WTC11 (cell line): ENCODE measurements at regions not wholly inside any gene's neighbourhood (a gene's known extent, or its start where the extent isn't known, plus 50 kb on each side); places are given as distances from the start of the nearest gene placed in this dataset.

Experiments used
- ATF3 ChIP-seq: sonication (generic); formaldehyde crosslinking; conservative IDR thresholded peaks from 2 replicates; pipeline ENCODE4 v1.8.1; 2022; ENCODE audit warnings: mild to moderate bottlenecking, missing genetic modification reagents
- CTCF ChIP-seq: fragments of 200-600 bp; IDR thresholded peaks from 2 replicates; pipeline ENCODE4 v1.8.0; 2022; ENCODE audit warnings: antibody characterized with exemption
- MAX ChIP-seq: sonication (generic); formaldehyde crosslinking; IDR thresholded peaks from 2 replicates; pipeline ENCODE4 v1.8.0; 2022; ENCODE audit warnings: mild to moderate bottlenecking, missing genetic modification reagents
- MYBL2 ChIP-seq: sonication (generic); formaldehyde crosslinking; IDR thresholded peaks from 2 replicates; pipeline ENCODE4 v1.8.1; 2023; ENCODE audit warnings: mild to moderate bottlenecking, moderate library complexity, missing genetic modification reagents
- PREB ChIP-seq: sonication (generic); formaldehyde crosslinking; IDR thresholded peaks from 2 replicates; pipeline ENCODE4 v1.8.1; 2022; ENCODE audit warnings: mild to moderate bottlenecking, missing genetic modification reagents, moderate library complexity, borderline replicate concordance
- ZNF512 ChIP-seq: sonication (generic); formaldehyde crosslinking; IDR thresholded peaks from 2 replicates; pipeline ENCODE4 v1.8.1; 2022; ENCODE audit warnings: missing genetic modification reagents, borderline replicate concordance

- TF ChIP-seq PREB: no peak
- TF ChIP-seq MAX (CRISPR knock-in tag): no peak
- no peak for TF ChIP-seq CTCF
- no peak for TF ChIP-seq ATF3
- TF ChIP-seq MYBL2 (CRISPR knock-in tag): no peak
- no peak for TF ChIP-seq ZNF512 (CRISPR knock-in tag)
These were observed 52.4 kb upstream of the GUCY1A1 start for GRCh38 chr4:155614111-155614762.
